AG04449 (cell line): ENCODE measurements at regions not wholly inside any gene's neighbourhood (a gene's known extent, or its start where the extent isn't known, plus 50 kb on each side); places are given as distances from the start of the nearest gene placed in this dataset.

Experiments used
- CTCF ChIA-PET: fragments of 350-600 bp; formaldehyde crosslinking; extraction: SDS; loops from one replicate; lab custom pipeline; 2021; ENCODE audit warnings: antibody characterized with exemption; lab: Yijun Ruan, JAX
- POLR2A ChIA-PET: fragments of 400-600, 350-600 bp; formaldehyde crosslinking; extraction: SDS; loops from one replicate; lab custom pipeline; 2020; ENCODE audit warnings: antibody characterized with exemption, inconsistent platforms; lab: Yijun Ruan, JAX
- DNase-seq: peaks from one replicate; pipeline ENCODE4 v3.0.0-alpha.2; 2010; ENCODE audit warnings: low read depth, low spot score
- H3K4me3 ChIP-seq: 2 replicates; pipeline ENCODE4 v1.5.1; 2011; ENCODE audit warnings: low read depth, mild to moderate bottlenecking, control low read depth, low read length
- CTCF ChIP-seq: IDR thresholded peaks from one replicate; pipeline ENCODE4 v1.5.1; 2011; ENCODE audit warnings: mild to moderate bottlenecking, moderate library complexity, low read length, control low read depth, inconsistent platforms; ENCODE audit not compliant: insufficient read depth; ENCODE audit errors: missing control alignments

- POLR2A ChIA-PET, result no interaction called here
- CTCF ChIA-PET, result no interaction called here
- DNase-seq, result no peak
- no peak for TF ChIP-seq CTCF
- H3K4me3 ChIP-seq, result no peak overlapping the region
Measured at GRCh38 chr18:75810961-75811551, 383.6 kb upstream of the SMIM21 start.

DNA sequence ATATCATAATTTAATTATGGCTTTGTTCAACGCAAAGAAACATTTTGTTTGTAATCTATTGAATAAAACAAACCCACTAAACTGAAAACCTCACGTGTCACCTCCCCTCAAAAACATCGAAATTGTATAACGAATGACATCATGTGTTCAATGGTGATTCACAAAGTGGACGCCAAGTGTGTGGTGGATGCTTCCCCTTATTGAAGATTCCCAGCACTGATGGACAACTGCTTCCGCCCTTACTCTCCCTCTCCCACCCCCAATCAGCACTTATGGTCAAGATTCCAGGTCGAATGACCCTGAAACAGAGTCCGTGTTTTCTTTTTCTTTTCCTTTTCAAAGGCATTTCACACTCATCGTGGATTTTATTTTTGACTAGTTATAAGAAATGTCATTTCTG lies 383.0 kb upstream of the SMIM21 start:
- H3K4me3 ChIP-seq, result no peak overlapping the region
- POLR2A ChIA-PET, result no interaction called here
- no peak for DNase-seq
- TF ChIP-seq CTCF, result no peak
- CTCF ChIA-PET, result no interaction called here

DNA sequence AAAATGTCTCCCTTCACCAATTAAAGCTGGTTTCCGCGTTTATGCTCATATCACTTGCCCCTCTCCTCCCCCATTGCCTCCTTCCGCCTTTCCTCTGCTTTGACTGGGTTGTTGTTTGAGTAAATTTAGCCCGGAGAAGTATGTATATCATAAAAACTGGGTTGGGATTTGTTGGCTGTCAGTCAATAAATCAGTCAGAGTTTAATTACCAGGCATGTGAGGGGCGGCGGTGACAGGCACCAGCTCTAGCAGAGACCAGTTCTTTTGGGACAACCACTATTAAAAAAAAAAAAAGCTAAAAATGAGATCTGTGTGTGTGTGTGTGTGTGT lies 382.4 kb upstream of the SMIM21 start:
- POLR2A ChIA-PET, result no interaction called here
- DNase-seq, result no peak
- TF ChIP-seq CTCF, result no peak
- no peak overlapping the region for H3K4me3 ChIP-seq
- CTCF ChIA-PET, result no interaction called here

GRCh38 chr18:75809151-75809925 lies 381.8 kb upstream of the SMIM21 start:
- CTCF ChIA-PET, result no interaction called here
- DNase-seq, result no peak
- no peak overlapping the region for H3K4me3 ChIP-seq
- TF ChIP-seq CTCF, result no peak
- POLR2A ChIA-PET, result no interaction called here

DNA sequence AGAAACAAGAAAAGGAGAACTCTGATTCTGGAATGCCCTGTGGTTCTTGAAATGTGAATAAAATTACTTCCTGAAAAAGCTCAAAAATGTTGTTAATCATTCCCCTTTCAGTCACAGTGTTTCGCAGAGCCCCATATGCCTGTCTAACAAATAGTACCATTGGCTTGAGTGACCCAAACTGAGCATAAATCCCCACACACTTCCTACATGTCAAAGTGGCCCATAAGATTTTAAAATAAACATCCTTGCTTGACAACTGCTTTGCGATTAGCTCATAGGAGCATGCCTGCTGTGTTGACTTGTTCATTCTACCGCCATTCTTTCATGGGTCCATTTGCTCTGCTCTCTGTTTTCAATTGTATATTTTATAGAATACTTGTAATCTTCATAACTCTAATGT lies 377.8 kb upstream of the SMIM21 start:
- no peak for TF ChIP-seq CTCF
- ChIA-PET CTCF (no interaction called here), POLR2A (no interaction called here)
- no peak overlapping the region for H3K4me3 ChIP-seq
- no peak for DNase-seq

- TF ChIP-seq CTCF, result no peak
- H3K4me3 ChIP-seq, result no peak overlapping the region
- POLR2A ChIA-PET, result no interaction called here
- CTCF ChIA-PET, result no interaction called here
- DNase-seq, result no peak
Measured at GRCh38 chr18:75802681-75803080, 375.2 kb upstream of the SMIM21 start.
